ENCODE measurements at regions not wholly inside any gene's neighbourhood (a gene's known extent, or its start where the extent isn't known, plus 50 kb on each side); places are given as distances from the start of the nearest gene placed in this dataset.

GRCh38 chr20:63145156-63145555 lies 70.8 kb downstream of the YTHDF1 start:
- Histone ChIP-seq H3K4me1 (peaks cover 0 to 8% (median 0%) of the 10 kb centered on the region in 4 donors), H3K4me3 (no peak overlapping the region), H3K27ac (no peak overlapping the region), H3K9me3 (peaks cover 0 to 18% (median 0%) of the 10 kb centered on the region in 3 donors), H3K27me3 (peaks cover 0 to 50% of the 10 kb centered on the region in 2 donors), H3K36me3 (no peaks in the 10 kb centered on the region)
- no peak for TF ChIP-seq CTCF (IDR thresholded peaks at IDR 0.05)
- intact Hi-C loops (cut with DNase I; ENCODE audit: low total_unique reads), result no loop called here
- no peak for DNase-seq

- TF ChIP-seq CTCF (IDR thresholded peaks at IDR 0.05), result no peak
- Histone ChIP-seq H3K4me1 (no peaks in the 10 kb centered on the region), H3K27me3 (peaks cover 0 to 36% of the 10 kb centered on the region in 2 donors), H3K9me3 (peaks cover 0 to 7% (median 0%) of the 10 kb centered on the region in 3 donors), H3K4me3 (no peak overlapping the region), H3K36me3 (no peaks in the 10 kb centered on the region), H3K27ac (no peak overlapping the region)
- intact Hi-C loops (cut with DNase I; ENCODE audit: low total_unique reads), result no loop called here
- DNase-seq, result no peak
These were observed 73.0 kb downstream of the YTHDF1 start for GRCh38 chr20:63142933-63143332.

GRCh38 chr20:63141531-63141930 lies 74.4 kb downstream of the YTHDF1 start:
- intact Hi-C loops (cut with DNase I; ENCODE audit: low total_unique reads), result no loop called here
- H3K4me3 ChIP-seq, result no peak overlapping the region
- no peak for TF ChIP-seq CTCF (IDR thresholded peaks at IDR 0.05)
- peaks cover 0 to 34% of the 10 kb centered on the region in 2 donors for H3K27me3 ChIP-seq
- no peaks in the 10 kb centered on the region for H3K4me1 ChIP-seq
- no peaks in the 10 kb centered on the region for H3K36me3 ChIP-seq
- DNase-seq, result no peak
- no peak overlapping the region for H3K27ac ChIP-seq
- no peaks in the 10 kb centered on the region for H3K9me3 ChIP-seq

GRCh38 chr20:63140514-63141433 lies 75.2 kb downstream of the YTHDF1 start:
- no peaks in the 10 kb centered on the region for H3K9me3 ChIP-seq
- intact Hi-C loops (cut with DNase I; ENCODE audit: low total_unique reads), result no loop called here

GRCh38 chr20:63139837-63140236 lies 76.1 kb downstream of the YTHDF1 start:
- Histone ChIP-seq H3K36me3 (no peaks in the 10 kb centered on the region), H3K4me3 (no peak overlapping the region), H3K27me3 (peaks cover 0 to 34% of the 10 kb centered on the region in 2 donors), H3K4me1 (no peaks in the 10 kb centered on the region), H3K9me3 (no peaks in the 10 kb centered on the region), H3K27ac (no peak overlapping the region)
- no peak for DNase-seq
- intact Hi-C loops (cut with DNase I; ENCODE audit: low total_unique reads), result no loop called here
- TF ChIP-seq CTCF (IDR thresholded peaks at IDR 0.05), result no peak

More at GRCh38 chr20:63140514-63141433, 75.2 kb downstream of the YTHDF1 start:
- H3K4me1 ChIP-seq, result no peaks in the 10 kb centered on the region
- no peak overlapping the region for H3K27ac ChIP-seq
- no peak for TF ChIP-seq CTCF (IDR thresholded peaks at IDR 0.05)
- no peak overlapping the region for H3K4me3 ChIP-seq
- no peak for DNase-seq
- H3K36me3 ChIP-seq, result no peaks in the 10 kb centered on the region
- H3K27me3 ChIP-seq, result peaks cover 0 to 34% of the 10 kb centered on the region in 2 donors
